ENCODE measurements at regions not wholly inside any gene's neighbourhood (a gene's known extent, or its start where the extent isn't known, plus 50 kb on each side); places are given as distances from the start of the nearest gene placed in this dataset.

DNA sequence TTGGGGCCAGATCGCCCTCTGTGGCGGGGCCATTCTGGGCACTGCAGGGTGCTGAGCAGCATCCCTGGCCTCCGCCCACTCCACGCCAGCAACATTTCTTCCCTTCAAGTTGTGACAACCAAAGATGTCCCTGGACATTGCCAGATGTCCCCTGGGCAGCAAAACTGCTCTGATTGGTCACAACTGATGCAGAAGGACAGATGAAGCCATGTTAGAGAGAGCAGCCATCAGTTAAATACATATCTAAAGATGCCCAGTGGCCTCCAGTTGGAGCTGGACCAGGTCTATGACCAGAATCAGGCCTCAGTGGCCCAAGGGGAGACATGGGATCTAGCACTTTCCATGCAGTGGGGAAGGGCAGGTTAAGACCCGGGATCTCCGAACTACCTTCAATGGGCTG lies 125.7 kb downstream of the PTPRS start (continued):
- TF ChIP-seq MAX (IDR thresholded peaks at IDR 0.05): no peak

DNA sequence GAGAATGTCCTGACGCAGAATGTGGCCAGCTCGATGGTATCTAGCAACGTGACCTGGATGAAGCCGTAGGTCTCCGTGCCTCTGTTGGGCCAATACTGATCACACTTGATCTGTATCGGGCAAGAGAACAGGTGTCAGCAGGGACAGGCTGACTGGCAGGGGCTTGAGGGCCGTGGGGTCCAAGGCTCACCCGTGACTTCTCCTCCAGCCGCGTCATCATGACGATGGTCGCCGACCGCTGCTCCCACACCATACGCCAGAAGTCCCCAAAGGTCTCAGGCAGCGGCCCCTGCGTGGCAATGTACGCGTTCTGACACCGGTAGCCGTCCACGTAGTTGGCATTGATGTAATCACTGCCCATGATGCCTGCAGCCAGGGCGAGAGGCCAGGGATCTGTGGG lies 126.2 kb downstream of the PTPRS start:
- Histone ChIP-seq H3K4me3 (ENCODE audit: low read depth in 1 of 3, low read length in 3 of 3) (no peak overlapping the region), H3K36me3 (ENCODE audit: control insufficient read depth in 4 of 4, insufficient read depth in 3 of 4, low read depth in 1 of 4, low read length in 3 of 4) (peaks cover 5 to 77% (median 19%) of the 10 kb centered on the region in 4 donors), H3K27me3 (ENCODE audit: control insufficient read depth in 4 of 4, insufficient read depth in 4 of 4, low read length in 3 of 4) (no peaks in the 10 kb centered on the region), H3K9me3 (ENCODE audit: control insufficient read depth in 4 of 4, low read length in 3 of 4) (no peaks in the 10 kb centered on the region), H3K4me1 (ENCODE audit: control insufficient read depth in 4 of 4, insufficient read depth in 4 of 4, low read length in 3 of 4) (no peaks in the 10 kb centered on the region), H3K27ac (ENCODE audit: low read depth in 1 of 2, low read length in 2 of 2) (no peak overlapping the region), H3K9ac (ENCODE audit: low read depth in 1 of 2, low read length in 2 of 2) (no peak overlapping the region)
- DNase-seq (ENCODE audit: low spot score): no peak
- WGBS: 97% methylated on average over 23 of the region's 23 CpGs
- TF ChIP-seq ZBTB33 (IDR thresholded peaks at IDR 0.05): no peak
- no peak for TF ChIP-seq HNF4G (IDR thresholded peaks at IDR 0.05)
- no peak for TF ChIP-seq EGR1 (IDR thresholded peaks at IDR 0.05; ENCODE audit: low read depth in 2 of 2)
- no peak for TF ChIP-seq CTCF (IDR thresholded peaks at IDR 0.05; ENCODE audit: low read depth, low read length, missing input control)
- no peak for TF ChIP-seq FOXA2 (IDR thresholded peaks at IDR 0.05)

GRCh38 chr19:5213667-5214066 lies 126.9 kb downstream of the PTPRS start:
- WGBS: 92% methylated on average over 3 of the region's 3 CpGs
- no peak overlapping the region for H3K9ac ChIP-seq (ENCODE audit: low read depth in 1 of 2, low read length in 2 of 2)
- TF ChIP-seq RXRA (IDR thresholded peaks at IDR 0.05) (no peak), TAF1 (conservative IDR thresholded peaks at IDR 0.05) (no peak), SP1 (IDR thresholded peaks at IDR 0.05) (no peak), RAD21 (IDR thresholded peaks at IDR 0.05) (no peak), MAX (IDR thresholded peaks at IDR 0.05) (no peak), NR2F2 (IDR thresholded peaks at IDR 0.05) (no peak), EGR1 (IDR thresholded peaks at IDR 0.05; ENCODE audit: low read depth in 2 of 2) (no peak), GABPA (IDR thresholded peaks at IDR 0.05 in 1 of 2, conservative IDR thresholded peaks at IDR 0.05 in 1 of 2) (no peak), FOXA1 (IDR thresholded peaks at IDR 0.05) (no peak), ZBTB33 (IDR thresholded peaks at IDR 0.05) (no peak), YY1 (IDR thresholded peaks at IDR 0.05) (no peak), HNF4A (conservative IDR thresholded peaks at IDR 0.05) (no peak), HNF4G (IDR thresholded peaks at IDR 0.05) (no peak)
- TF ChIP-seq, protein P1, sequence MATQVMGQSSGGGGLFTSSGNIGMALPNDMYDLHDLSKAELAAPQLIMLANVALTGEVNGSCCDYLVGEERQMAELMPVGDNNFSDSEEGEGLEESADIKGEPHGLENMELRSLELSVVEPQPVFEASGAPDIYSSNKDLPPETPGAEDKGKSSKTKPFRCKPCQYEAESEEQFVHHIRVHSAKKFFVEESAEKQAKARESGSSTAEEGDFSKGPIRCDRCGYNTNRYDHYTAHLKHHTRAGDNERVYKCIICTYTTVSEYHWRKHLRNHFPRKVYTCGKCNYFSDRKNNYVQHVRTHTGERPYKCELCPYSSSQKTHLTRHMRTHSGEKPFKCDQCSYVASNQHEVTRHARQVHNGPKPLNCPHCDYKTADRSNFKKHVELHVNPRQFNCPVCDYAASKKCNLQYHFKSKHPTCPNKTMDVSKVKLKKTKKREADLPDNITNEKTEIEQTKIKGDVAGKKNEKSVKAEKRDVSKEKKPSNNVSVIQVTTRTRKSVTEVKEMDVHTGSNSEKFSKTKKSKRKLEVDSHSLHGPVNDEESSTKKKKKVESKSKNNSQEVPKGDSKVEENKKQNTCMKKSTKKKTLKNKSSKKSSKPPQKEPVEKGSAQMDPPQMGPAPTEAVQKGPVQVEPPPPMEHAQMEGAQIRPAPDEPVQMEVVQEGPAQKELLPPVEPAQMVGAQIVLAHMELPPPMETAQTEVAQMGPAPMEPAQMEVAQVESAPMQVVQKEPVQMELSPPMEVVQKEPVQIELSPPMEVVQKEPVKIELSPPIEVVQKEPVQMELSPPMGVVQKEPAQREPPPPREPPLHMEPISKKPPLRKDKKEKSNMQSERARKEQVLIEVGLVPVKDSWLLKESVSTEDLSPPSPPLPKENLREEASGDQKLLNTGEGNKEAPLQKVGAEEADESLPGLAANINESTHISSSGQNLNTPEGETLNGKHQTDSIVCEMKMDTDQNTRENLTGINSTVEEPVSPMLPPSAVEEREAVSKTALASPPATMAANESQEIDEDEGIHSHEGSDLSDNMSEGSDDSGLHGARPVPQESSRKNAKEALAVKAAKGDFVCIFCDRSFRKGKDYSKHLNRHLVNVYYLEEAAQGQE (IDR thresholded peaks at IDR 0.05): no peak

More at GRCh38 chr19:5213667-5214066, 126.9 kb downstream of the PTPRS start:
- Histone ChIP-seq H3K4me3 (ENCODE audit: low read depth in 1 of 3, low read length in 3 of 3) (no peak overlapping the region), H3K27me3 (ENCODE audit: control insufficient read depth in 4 of 4, insufficient read depth in 4 of 4, low read length in 3 of 4) (no peaks in the 10 kb centered on the region), H3K36me3 (ENCODE audit: control insufficient read depth in 4 of 4, insufficient read depth in 3 of 4, low read depth in 1 of 4, low read length in 3 of 4) (peaks cover 5 to 77% (median 16%) of the 10 kb centered on the region in 4 donors), H3K27ac (ENCODE audit: low read depth in 1 of 2, low read length in 2 of 2) (no peak overlapping the region), H3K4me1 (ENCODE audit: control insufficient read depth in 4 of 4, insufficient read depth in 4 of 4, low read length in 3 of 4) (no peaks in the 10 kb centered on the region), H3K9me3 (ENCODE audit: control insufficient read depth in 4 of 4, low read length in 3 of 4) (no peaks in the 10 kb centered on the region)
- DNase-seq (ENCODE audit: low spot score): no peak

All from liver (tissue), 8 donors.